Activated CD8-positive, alpha-beta T cell treated with anti-CD3 and anti-CD28 coated beads for 36 hours (primary cell): ENCODE measurements at regions not wholly inside any gene's neighbourhood (a gene's known extent, or its start where the extent isn't known, plus 50 kb on each side); places are given as distances from the start of the nearest gene placed in this dataset.

ENCODE experiments used
- ATAC-seq: fragments of 200-7000 bp; cut with Tn5 transposase; one replicate; pipeline ENCODE4 v1.10.0; 2021; ENCODE audit warnings: mild to moderate bottlenecking, moderate library complexity
- CTCF ChIA-PET: fragments of 350-600 bp; sonication (Branson Sonifier 250); formaldehyde crosslinking; loops from one replicate; lab custom pipeline; 2021; ENCODE audit warnings: antibody characterized with exemption; lab: Charles Lee
- POLR2A ChIA-PET: fragments of 350-600 bp; sonication (Branson Sonifier 250); formaldehyde crosslinking; loops from one replicate; lab custom pipeline; 2021; ENCODE audit warnings: antibody characterized with exemption; lab: Charles Lee
- DNase-seq: peaks from one replicate; pipeline ENCODE4 v3.0.0-alpha.2; 2020
- H3K27ac Mint-ChIP-seq: one replicate; pipeline ENCODE4 v1.8.0; 2021; ENCODE audit warnings: mild to moderate bottlenecking, mixed read lengths
- H3K27me3 Mint-ChIP-seq: one replicate; pipeline ENCODE4 v1.8.0; 2021; ENCODE audit warnings: mixed read lengths
- H3K36me3 Mint-ChIP-seq: one replicate; pipeline ENCODE4 v1.8.0; 2021; ENCODE audit warnings: low read depth, mixed read lengths
- H3K4me1 Mint-ChIP-seq: one replicate; pipeline ENCODE4 v1.8.0; 2021; ENCODE audit warnings: low read depth, mixed read lengths
- H3K4me3 Mint-ChIP-seq: one replicate; pipeline ENCODE4 v1.8.0; 2021; ENCODE audit warnings: mild to moderate bottlenecking, moderate library complexity, mixed read lengths
- H3K9me3 Mint-ChIP-seq: one replicate; pipeline ENCODE4 v1.8.0; 2021; ENCODE audit warnings: mixed read lengths
- CTCF ChIP-seq: fragments of 200-600 bp; IDR thresholded peaks from one replicate; pipeline ENCODE4 v1.8.0; 2022; ENCODE audit warnings: antibody characterized with exemption, mild to moderate bottlenecking
- intact Hi-C: fragments of 100-400 bp; cut with micrococcal nuclease; formaldehyde crosslinking; loops from one replicate; pipeline ENCODE4 v1.10.0; 2022

GRCh38 chr20:12591949-12592470 is 416.8 kb upstream of the SPTLC3 start:
- Mint-ChIP-seq H3K27ac (no peak overlapping the region), H3K4me1 (no peaks in the 10 kb centered on the region), H3K4me3 (no peak overlapping the region), H3K36me3 (no peaks in the 10 kb centered on the region), H3K9me3 (peaks cover 6% of the 10 kb centered on the region), H3K27me3 (no peaks in the 10 kb centered on the region)
- no peak for TF ChIP-seq CTCF
- ATAC-seq (no peak), DNase-seq (no peak)
- ChIA-PET CTCF (no interaction called here), POLR2A (interaction anchor here (0.6 kb wide), 1 partner anchor 10 kb away, joined by 4 read pairs; no protein-coding TSS in a partner anchor)
- intact Hi-C loops: no loop called here

GRCh38 chr20:12592756-12593155 is 416.0 kb upstream of the SPTLC3 start:
- no peak overlapping the region for H3K4me3 Mint-ChIP-seq
- no peak for ATAC-seq
- H3K27ac Mint-ChIP-seq: no peak overlapping the region
- POLR2A ChIA-PET: no interaction called here
- H3K36me3 Mint-ChIP-seq: no peaks in the 10 kb centered on the region
- intact Hi-C loops: no loop called here
- CTCF ChIA-PET: no interaction called here
- TF ChIP-seq CTCF: no peak
- H3K27me3 Mint-ChIP-seq: no peaks in the 10 kb centered on the region
- no peaks in the 10 kb centered on the region for H3K4me1 Mint-ChIP-seq
- no peak for DNase-seq
- H3K9me3 Mint-ChIP-seq: peaks cover 6% of the 10 kb centered on the region

GRCh38 chr20:12593342-12593873 is 415.4 kb upstream of the SPTLC3 start:
- no peaks in the 10 kb centered on the region for H3K4me1 Mint-ChIP-seq
- ATAC-seq: no peak
- TF ChIP-seq CTCF: no peak
- ChIA-PET CTCF (no interaction called here), POLR2A (no interaction called here)
- H3K9me3 Mint-ChIP-seq: peaks cover 6% of the 10 kb centered on the region
- H3K27me3 Mint-ChIP-seq: no peaks in the 10 kb centered on the region
- no peaks in the 10 kb centered on the region for H3K36me3 Mint-ChIP-seq
- H3K4me3 Mint-ChIP-seq: no peak overlapping the region
- intact Hi-C loops: no loop called here
- no peak overlapping the region for H3K27ac Mint-ChIP-seq
- no peak for DNase-seq

GRCh38 chr20:12594410-12595088 is 414.2 kb upstream of the SPTLC3 start:
- DNase-seq (no peak), ATAC-seq (no peak)
- Mint-ChIP-seq H3K27ac (no peak overlapping the region), H3K27me3 (no peaks in the 10 kb centered on the region), H3K4me3 (no peak overlapping the region), H3K9me3 (peaks cover 4% of the 10 kb centered on the region), H3K36me3 (no peaks in the 10 kb centered on the region), H3K4me1 (no peaks in the 10 kb centered on the region)
- intact Hi-C loops: no loop called here
- CTCF ChIA-PET: no interaction called here
- POLR2A ChIA-PET: no interaction called here
- TF ChIP-seq CTCF: no peak

- Mint-ChIP-seq H3K4me1 (no peaks in the 10 kb centered on the region), H3K27me3 (no peaks in the 10 kb centered on the region), H3K4me3 (no peak overlapping the region), H3K9me3 (peaks cover 4% of the 10 kb centered on the region), H3K36me3 (no peaks in the 10 kb centered on the region), H3K27ac (no peak overlapping the region)
- CTCF ChIA-PET: no interaction called here
- ATAC-seq (no peak), DNase-seq (no peak)
- no peak for TF ChIP-seq CTCF
- intact Hi-C loops: no loop called here
- POLR2A ChIA-PET: interaction anchor here (0.6 kb wide), 1 partner anchor 304 kb away, joined by 3 read pairs; no protein-coding TSS in a partner anchor
Measured at GRCh38 chr20:12595841-12596240, 412.9 kb upstream of the SPTLC3 start.
